PC-9 (cell line): ENCODE measurements at regions not wholly inside any gene's neighbourhood (a gene's known extent, or its start where the extent isn't known, plus 50 kb on each side); places are given as distances from the start of the nearest gene placed in this dataset.

Experiments used
- BruUV-seq: library from RNA; stranded (reverse); fragments of 400-500 nt; replicated peaks from 2 replicates; lab custom pipeline; 2021; lab: Mats Ljungman, UMichigan
- CTCF ChIA-PET: fragments of 300-600 bp; sonication (Branson Sonifier 250); formaldehyde crosslinking; loops from one replicate; lab custom pipeline; 2022; ENCODE audit warnings: antibody characterized with exemption; lab: Charles Lee
- POLR2A ChIA-PET: fragments of 300-600 bp; sonication (Branson Sonifier 250); formaldehyde crosslinking; loops from one replicate; lab custom pipeline; 2022; ENCODE audit warnings: antibody characterized with exemption; ENCODE audit not compliant: unreplicated experiment; lab: Charles Lee
- DNase-seq, 2 experiments: peaks; one replicate each; pipeline versions ENCODE4 v3.0.0 to v3.0.0-alpha.2; 2015 to 2022; ENCODE audit warnings: mixed read lengths in 1 of 2
- H2AFZ ChIP-seq: fragments of 200-600 bp; sonication (generic); 2 replicates; pipeline ENCODE4 v1.8.1; 2017; ENCODE audit warnings: antibody characterized with exemption
- H3F3A ChIP-seq: fragments of 200-600 bp; sonication (generic); 2 replicates; pipeline ENCODE4 v1.8.1; 2017; ENCODE audit warnings: antibody characterized with exemption, mild to moderate bottlenecking, low read depth; ENCODE audit not compliant: insufficient read depth
- H3K27ac ChIP-seq: fragments of 200-600 bp; sonication (generic); 2 replicates; pipeline ENCODE4 v1.6.1; 2016; ENCODE audit warnings: mixed run types
- H3K27me3 ChIP-seq: fragments of 200-600 bp; sonication (generic); 2 replicates; pipeline ENCODE4 v1.6.1; 2016; ENCODE audit warnings: low read depth, mixed run types; ENCODE audit not compliant: insufficient read depth
- H3K36me3 ChIP-seq: fragments of 200-600 bp; sonication (generic); 2 replicates; pipeline ENCODE4 v1.6.1; 2016; ENCODE audit warnings: low read depth, mixed run types
- H3K4me1 ChIP-seq: fragments of 200-600 bp; sonication (generic); replicated peaks from 2 replicates; pipeline ENCODE4 v1.6.1; 2016; ENCODE audit warnings: mixed run types; ENCODE audit not compliant: insufficient read depth
- H3K4me2 ChIP-seq: fragments of 200-600 bp; sonication (generic); 2 replicates; pipeline ENCODE4 v1.6.1; 2017; ENCODE audit warnings: mixed run types
- H3K4me3 ChIP-seq: fragments of 200-600 bp; sonication (generic); 2 replicates; pipeline ENCODE4 v1.6.1; 2016; ENCODE audit warnings: mixed run types
- H3K79me2 ChIP-seq: fragments of 200-600 bp; sonication (generic); 2 replicates; pipeline ENCODE4 v1.6.1; 2017; ENCODE audit warnings: low read depth, mixed run types
- H3K9me2 ChIP-seq: fragments of 200-600 bp; sonication (generic); 2 replicates; pipeline ENCODE4 v1.8.1; 2017; ENCODE audit warnings: mild to moderate bottlenecking; ENCODE audit not compliant: insufficient read depth
- H3K9me3 ChIP-seq: fragments of 200-600 bp; sonication (generic); 2 replicates; pipeline ENCODE4 v1.8.1; 2016; ENCODE audit warnings: low read depth; ENCODE audit not compliant: insufficient read depth
- H4K20me1 ChIP-seq: fragments of 200-600 bp; sonication (generic); 2 replicates; pipeline ENCODE4 v1.8.1; 2017; ENCODE audit not compliant: insufficient read depth
- CTCF ChIP-seq: fragments of 200-600 bp; sonication (generic); conservative IDR thresholded peaks from 2 replicates; pipeline ENCODE4 v1.6.1; 2017; ENCODE audit warnings: mixed run types, antibody characterized with exemption, mild to moderate bottlenecking, moderate library complexity
- EZH2 ChIP-seq: fragments of 200-600 bp; sonication (generic); IDR thresholded peaks from 2 replicates; pipeline ENCODE4 v1.8.0; 2017; ENCODE audit warnings: antibody characterized with exemption, low read depth
- intact Hi-C: fragments of 100-400 bp; cut with micrococcal nuclease; formaldehyde crosslinking; loops from one replicate; pipeline ENCODE4 v1.10.0; 2022; ENCODE audit not compliant: unreplicated experiment

GRCh38 chr6:85118233-85118632 is 331.6 kb upstream of the NT5E start:
- H3K27me3 ChIP-seq = no peaks in the 10 kb centered on the region
- no peak overlapping the region for H3K4me2 ChIP-seq
- no peaks in the 10 kb centered on the region for H3K9me3 ChIP-seq
- POLR2A ChIA-PET = no interaction called here
- H3K4me3 ChIP-seq = no peak overlapping the region
- DNase-seq = no peak
- TF ChIP-seq CTCF = no peak; the same call in 1 of the 2 replicates
- no peak for TF ChIP-seq EZH2
- no peaks in the 10 kb centered on the region for H3F3A ChIP-seq
- no peaks in the 10 kb centered on the region for H4K20me1 ChIP-seq
- no peaks in the 10 kb centered on the region for H3K79me2 ChIP-seq
- H3K27ac ChIP-seq = no peak overlapping the region
- H3K9me2 ChIP-seq = no peaks in the 10 kb centered on the region
- intact Hi-C loops = no loop called here
- H2AFZ ChIP-seq = no peak overlapping the region
- no TSS peak for BruUV-seq
- no peaks in the 10 kb centered on the region for H3K36me3 ChIP-seq
- H3K4me1 ChIP-seq = no peaks in the 10 kb centered on the region
- CTCF ChIA-PET = no interaction called here

- Histone ChIP-seq H4K20me1 (no peaks in the 10 kb centered on the region), H3K4me1 (no peaks in the 10 kb centered on the region), H3F3A (no peaks in the 10 kb centered on the region), H3K27me3 (no peaks in the 10 kb centered on the region), H3K9me2 (no peaks in the 10 kb centered on the region), H2AFZ (no peak overlapping the region), H3K79me2 (no peaks in the 10 kb centered on the region), H3K9me3 (no peaks in the 10 kb centered on the region), H3K27ac (no peak overlapping the region), H3K4me3 (no peak overlapping the region), H3K4me2 (no peak overlapping the region), H3K36me3 (no peaks in the 10 kb centered on the region)
- TF ChIP-seq EZH2 (no peak), CTCF (no peak)
- ChIA-PET POLR2A (no interaction called here), CTCF (no interaction called here)
- BruUV-seq = no TSS peak
- intact Hi-C loops = no loop called here
- DNase-seq = no peak
Observed at GRCh38 chr6:85116475-85116874, 333.4 kb upstream of the NT5E start.

GRCh38 chr6:85115876-85116275 is 334.0 kb upstream of the NT5E start:
- Histone ChIP-seq H3K27me3 (no peaks in the 10 kb centered on the region), H3K9me2 (no peaks in the 10 kb centered on the region), H3K27ac (no peak overlapping the region), H3K4me3 (no peak overlapping the region), H3K36me3 (no peaks in the 10 kb centered on the region), H3K4me2 (no peak overlapping the region), H3K9me3 (no peaks in the 10 kb centered on the region), H4K20me1 (no peaks in the 10 kb centered on the region), H3F3A (no peaks in the 10 kb centered on the region), H3K4me1 (no peaks in the 10 kb centered on the region), H2AFZ (no peak overlapping the region), H3K79me2 (no peaks in the 10 kb centered on the region)
- ChIA-PET CTCF (no interaction called here), POLR2A (no interaction called here)
- TF ChIP-seq CTCF (no peak), EZH2 (no peak)
- BruUV-seq = no TSS peak
- intact Hi-C loops = no loop called here
- no peak for DNase-seq
